ENCODE measurements at regions not wholly inside any gene's neighbourhood (a gene's known extent, or its start where the extent isn't known, plus 50 kb on each side); places are given as distances from the start of the nearest gene placed in this dataset.

GRCh38 chr3:102827386-102827785, 392.6 kb downstream of the ZPLD1 start:
- ATAC-seq = no peak
- TF ChIP-seq POU6F1 (CRISPR knock-in tag; IDR thresholded peaks at IDR 0.05; ENCODE audit: borderline replicate concordance, low read depth) = no peak

- TF ChIP-seq OSR1 (CRISPR knock-in tag; IDR thresholded peaks at IDR 0.05) (no peak), TOX (CRISPR knock-in tag; IDR thresholded peaks at IDR 0.05; ENCODE audit: borderline replicate concordance) (no peak), TCF4 (CRISPR knock-in tag; IDR thresholded peaks at IDR 0.05; ENCODE audit: borderline replicate concordance) (no peak), POU6F1 (CRISPR knock-in tag; IDR thresholded peaks at IDR 0.05; ENCODE audit: borderline replicate concordance, low read depth) (no peak), RARB (CRISPR knock-in tag; IDR thresholded peaks at IDR 0.05) (no peak), ZNF565 (CRISPR knock-in tag; conservative IDR thresholded peaks at IDR 0.05; ENCODE audit: low read depth) (no peak), ARNTL (CRISPR knock-in tag; IDR thresholded peaks at IDR 0.05; ENCODE audit: borderline replicate concordance, low read depth) (no peak), ZFP30 (CRISPR knock-in tag; IDR thresholded peaks at IDR 0.05) (no peak), ZFP3 (CRISPR knock-in tag; IDR thresholded peaks at IDR 0.05) (no peak)
- ATAC-seq = no peak
Observed at GRCh38 chr3:102830415-102830814, 395.6 kb downstream of the ZPLD1 start.

- ATAC-seq = no peak
- TF ChIP-seq TSHZ2 (CRISPR knock-in tag; IDR thresholded peaks at IDR 0.05) (no peak), ISL1 (CRISPR knock-in tag; IDR thresholded peaks at IDR 0.05) (no peak), PATZ1 (CRISPR knock-in tag; IDR thresholded peaks at IDR 0.05; ENCODE audit: borderline replicate concordance) (no peak), POU6F1 (CRISPR knock-in tag; IDR thresholded peaks at IDR 0.05; ENCODE audit: borderline replicate concordance, low read depth) (no peak)
Observed at GRCh38 chr3:102841866-102842265, 407.1 kb downstream of the ZPLD1 start.

GRCh38 chr3:102866845-102867244, 432.0 kb downstream of the ZPLD1 start:
- TF ChIP-seq ZNF70 (CRISPR knock-in tag; IDR thresholded peaks at IDR 0.05) (no peak), ESRRG (CRISPR knock-in tag; IDR thresholded peaks at IDR 0.05) (no peak), BACH2 (CRISPR knock-in tag; IDR thresholded peaks at IDR 0.05; ENCODE audit: borderline replicate concordance) (no peak), CREB5 (CRISPR knock-in tag; IDR thresholded peaks at IDR 0.05; ENCODE audit: low read depth) (no peak), ZNF8 (CRISPR knock-in tag; IDR thresholded peaks at IDR 0.05) (no peak), RARB (CRISPR knock-in tag; IDR thresholded peaks at IDR 0.05) (no peak), ARNTL (CRISPR knock-in tag; IDR thresholded peaks at IDR 0.05; ENCODE audit: borderline replicate concordance, low read depth) (no peak), TSHZ2 (CRISPR knock-in tag; IDR thresholded peaks at IDR 0.05) (no peak), CSDC2 (CRISPR knock-in tag; IDR thresholded peaks at IDR 0.05) (no peak), GLIS3 (CRISPR knock-in tag; IDR thresholded peaks at IDR 0.05) (no peak), ZFP30 (CRISPR knock-in tag; IDR thresholded peaks at IDR 0.05) (no peak), SNAI2 (CRISPR knock-in tag; IDR thresholded peaks at IDR 0.05) (no peak), PPARA (CRISPR knock-in tag; IDR thresholded peaks at IDR 0.05; ENCODE audit: borderline replicate concordance) (no peak), TCF4 (CRISPR knock-in tag; IDR thresholded peaks at IDR 0.05; ENCODE audit: borderline replicate concordance) (no peak)
- no peak for ATAC-seq
